Activated T-cell treated with anti-CD3 and anti-CD28 coated beads, Interleukin-2, amount 50 U/mL, for 1 hour (primary cell): ENCODE measurements at regions not wholly inside any gene's neighbourhood (a gene's known extent, or its start where the extent isn't known, plus 50 kb on each side); places are given as distances from the start of the nearest gene placed in this dataset.

Experiments used
- DNase-seq: peaks from one replicate; pipeline ENCODE4 v3.0.0-alpha.2; 2020

DNA sequence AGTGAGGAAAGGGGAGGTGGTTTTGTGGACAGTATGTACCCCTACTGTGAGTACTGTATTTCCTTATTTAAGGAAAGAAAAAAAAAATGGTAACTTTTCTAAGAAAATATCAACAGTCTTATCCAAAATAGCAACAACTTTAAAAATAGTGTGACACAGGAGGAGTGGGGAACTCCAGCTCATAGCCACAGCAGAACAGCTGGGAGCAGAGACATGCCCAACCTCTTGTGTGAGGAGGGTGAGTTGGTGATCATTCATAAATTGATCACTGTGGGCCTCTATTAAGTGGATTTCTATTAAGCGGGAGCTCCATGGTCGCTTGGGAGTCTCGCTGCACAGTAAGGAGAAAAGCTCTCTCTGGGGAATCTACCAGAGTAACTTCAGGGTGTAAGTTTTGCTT lies 158.8 kb upstream of the DUSP10 start:
- no peak for DNase-seq

DNA sequence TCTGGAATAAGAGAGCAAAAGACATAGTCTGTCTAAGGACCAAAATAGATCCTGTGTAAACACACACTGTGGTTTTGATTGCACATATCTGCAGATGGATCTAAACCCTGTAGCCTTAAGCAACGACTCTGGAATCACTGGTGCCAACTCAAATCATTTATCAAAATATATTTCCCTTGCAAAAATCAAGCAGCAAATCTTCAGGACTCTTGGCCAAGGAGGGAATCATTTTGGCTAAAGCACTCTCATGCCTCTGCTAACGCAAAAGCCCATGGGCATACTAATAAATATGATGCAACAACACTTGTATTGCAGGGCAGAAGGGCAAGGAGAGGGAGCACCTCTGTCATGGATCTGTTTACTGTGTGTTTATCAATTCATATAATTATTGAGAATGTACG lies 155.4 kb upstream of the DUSP10 start:
- DNase-seq: no peak

DNA sequence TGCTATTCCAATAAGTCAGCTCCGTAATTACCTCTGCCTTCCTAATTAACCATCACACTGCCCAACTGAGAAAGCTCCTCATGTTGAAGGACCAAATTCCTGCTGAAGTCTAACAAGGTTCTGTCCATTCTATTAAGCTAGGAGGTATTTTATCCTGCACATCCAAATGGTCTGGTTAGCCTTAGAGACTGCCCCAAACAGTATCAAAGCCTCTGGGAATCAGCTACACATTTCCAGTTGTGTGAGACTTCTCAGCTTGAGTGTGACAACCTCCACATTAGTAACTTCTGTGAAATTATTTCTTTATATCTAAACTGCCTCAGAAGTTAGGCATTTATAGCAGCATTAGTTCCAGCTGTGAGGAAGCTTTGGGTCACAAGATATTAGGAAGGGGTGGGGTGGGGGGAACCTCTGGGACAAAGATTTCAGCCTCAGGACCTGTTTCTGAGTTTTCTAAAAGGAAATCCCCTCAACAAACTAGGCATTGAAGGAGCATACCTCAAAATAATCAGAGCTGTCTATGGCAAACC lies 150.5 kb upstream of the DUSP10 start:
- DNase-seq: no peak

DNA sequence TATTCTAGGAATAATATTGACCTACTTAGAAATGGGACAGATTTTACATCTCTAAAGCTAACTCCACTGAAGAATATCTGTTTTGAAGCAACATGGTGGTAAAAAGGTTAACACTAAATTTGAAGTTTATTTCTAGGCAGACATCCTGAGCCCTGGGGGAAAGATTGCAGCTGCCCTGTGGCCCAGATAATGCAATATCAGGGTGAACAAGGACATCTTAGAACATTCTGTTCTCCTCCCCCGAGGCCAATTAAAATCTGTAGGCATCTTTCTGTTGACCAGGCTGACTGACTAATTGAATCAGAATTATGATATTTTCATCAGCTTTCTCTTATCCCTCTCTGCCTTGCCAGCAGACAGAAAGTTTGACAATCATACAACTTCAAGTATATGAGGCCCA lies 149.8 kb upstream of the DUSP10 start:
- DNase-seq: no peak

DNA sequence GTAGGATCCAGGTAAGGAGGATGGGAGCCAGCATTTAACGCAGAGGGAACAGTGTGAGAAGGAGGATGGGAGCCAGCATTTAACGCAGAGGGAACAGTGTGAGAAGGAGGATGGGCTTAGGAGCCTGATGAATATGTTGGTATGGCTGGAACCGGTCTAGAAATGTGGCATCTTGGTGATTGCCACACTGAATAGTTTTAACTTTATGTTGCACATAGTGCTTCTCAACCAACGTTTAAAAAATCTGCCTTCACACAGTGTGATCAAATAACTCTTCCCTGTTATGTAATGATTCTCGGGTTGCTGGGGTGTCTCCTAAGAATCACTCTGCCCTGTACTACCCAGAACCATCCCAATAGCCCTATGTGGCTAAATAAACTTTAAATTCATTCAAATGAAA lies 146.9 kb upstream of the DUSP10 start:
- no peak for DNase-seq

DNA sequence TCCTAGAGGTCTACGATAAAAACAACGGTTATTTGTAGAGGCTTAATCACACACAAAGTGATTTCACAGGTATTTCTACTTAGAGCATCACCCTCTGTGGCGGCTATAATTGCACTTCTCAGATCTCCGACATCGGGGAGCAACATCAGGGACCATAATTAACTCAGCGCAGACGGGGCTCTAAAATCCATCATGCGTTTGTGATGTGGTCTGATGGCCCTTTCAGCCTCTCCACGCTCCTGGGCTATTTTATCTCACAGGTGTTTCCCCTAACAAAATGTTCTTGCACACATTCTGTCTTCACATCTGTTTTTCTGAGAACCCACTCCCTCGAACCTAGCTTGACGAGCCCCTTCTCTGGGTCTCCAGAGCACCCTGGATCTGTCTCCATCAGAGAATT lies 146.3 kb upstream of the DUSP10 start:
- no peak for DNase-seq

DNA sequence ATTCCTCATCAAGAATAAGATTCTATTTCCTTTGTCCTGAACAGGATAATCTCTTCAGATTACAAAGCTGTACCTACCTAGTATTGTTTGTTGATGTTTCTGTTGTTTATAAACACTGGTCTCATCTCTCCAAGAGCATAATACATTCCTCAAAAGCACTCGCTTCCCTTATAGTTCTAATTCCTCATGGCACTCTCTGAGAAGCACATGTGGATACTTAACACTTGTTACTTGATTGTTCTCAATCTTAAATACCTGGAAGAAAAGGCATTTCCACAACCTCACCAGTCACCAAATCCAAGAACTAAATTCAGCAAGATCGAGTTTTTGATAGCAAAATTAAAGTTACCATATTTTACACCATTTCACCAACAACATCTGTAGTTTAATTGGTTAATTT lies 145.9 kb upstream of the DUSP10 start:
- DNase-seq: no peak

DNA sequence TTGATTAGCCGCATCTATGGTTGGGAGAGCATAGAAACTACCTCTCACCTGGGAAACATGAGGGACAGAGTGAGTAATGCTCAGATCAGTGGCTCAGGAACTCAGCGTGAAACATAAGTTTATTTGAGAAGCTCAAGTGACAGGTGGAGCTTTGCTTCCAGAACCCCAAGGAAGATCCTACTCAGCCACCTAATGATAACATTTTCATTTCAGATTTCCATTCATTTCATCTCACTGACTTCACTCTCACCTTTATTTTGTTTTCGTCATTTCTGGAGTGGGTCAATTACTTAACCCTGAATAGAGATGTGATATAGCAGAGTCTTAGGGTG lies 145.5 kb upstream of the DUSP10 start:
- no peak for DNase-seq

DNA sequence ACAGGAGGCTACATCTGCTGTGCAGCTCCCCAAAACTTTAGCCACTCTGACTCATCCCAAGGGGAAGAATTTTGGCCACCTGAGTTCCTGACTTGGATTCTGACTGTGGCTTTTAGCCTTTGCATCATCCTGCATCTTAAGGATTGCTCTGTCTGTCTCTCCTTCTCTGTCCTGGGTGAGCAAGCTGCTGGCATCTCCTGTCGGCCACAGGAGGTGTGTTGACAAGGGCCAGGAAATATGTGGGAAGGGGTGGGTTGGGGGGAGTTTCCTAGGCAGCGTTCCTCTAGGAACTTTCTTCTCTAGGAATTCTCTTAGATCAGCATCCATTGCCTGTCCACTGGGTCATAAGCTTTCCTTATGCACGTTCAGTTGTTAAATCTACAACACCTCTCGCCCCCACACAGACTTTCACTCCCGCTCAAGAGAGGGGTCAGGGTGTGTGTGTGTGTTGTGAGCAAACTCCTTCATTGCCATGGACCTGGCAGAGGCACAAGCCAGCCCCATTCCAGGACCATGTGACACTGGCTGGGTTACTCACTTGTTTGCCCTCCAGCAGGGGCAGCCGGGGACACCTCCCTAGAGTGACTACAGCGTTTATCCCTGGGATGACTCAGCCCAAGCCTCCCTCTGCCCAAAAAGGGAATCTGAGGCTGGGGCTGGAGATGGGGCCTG lies 145.0 kb upstream of the DUSP10 start:
- no peak for DNase-seq

DNA sequence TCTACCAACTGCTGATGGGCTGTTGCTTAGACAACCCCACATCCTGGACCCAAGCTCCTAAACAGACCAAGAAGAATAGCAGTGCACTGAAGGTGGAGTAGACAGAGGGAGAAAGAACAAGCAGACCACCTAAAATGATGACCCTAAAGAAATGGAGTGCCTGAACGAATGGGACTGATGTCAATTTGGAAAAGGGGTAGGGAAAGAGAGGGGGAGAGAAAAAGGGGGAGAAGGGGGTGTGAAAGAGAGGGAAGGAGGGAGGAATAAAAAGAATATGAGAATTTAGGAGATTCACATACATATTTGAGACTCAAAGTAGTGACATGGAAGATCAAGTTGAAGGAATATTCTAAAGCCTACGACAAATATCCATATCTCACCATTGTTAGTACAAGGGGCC lies 144.4 kb upstream of the DUSP10 start:
- DNase-seq: no peak

DNA sequence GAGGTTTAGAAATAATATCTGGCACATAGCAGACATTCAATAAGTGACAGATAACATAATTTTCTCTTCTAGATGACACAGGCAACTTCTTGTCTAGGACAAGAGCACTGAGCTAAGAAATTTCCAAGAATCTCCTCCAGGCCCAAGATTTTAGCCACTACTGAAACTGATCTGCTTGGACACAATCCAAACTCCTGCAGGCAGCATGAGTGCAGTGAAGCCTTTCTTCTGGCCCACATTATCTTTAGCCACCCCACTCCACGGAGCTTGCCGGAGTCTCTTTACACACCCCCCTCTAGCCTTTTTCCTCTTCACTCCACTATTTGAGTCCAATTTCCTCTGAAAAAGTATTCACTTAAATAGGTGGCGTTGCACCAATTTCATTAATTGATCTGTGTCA lies 142.9 kb upstream of the DUSP10 start:
- no peak for DNase-seq

DNA sequence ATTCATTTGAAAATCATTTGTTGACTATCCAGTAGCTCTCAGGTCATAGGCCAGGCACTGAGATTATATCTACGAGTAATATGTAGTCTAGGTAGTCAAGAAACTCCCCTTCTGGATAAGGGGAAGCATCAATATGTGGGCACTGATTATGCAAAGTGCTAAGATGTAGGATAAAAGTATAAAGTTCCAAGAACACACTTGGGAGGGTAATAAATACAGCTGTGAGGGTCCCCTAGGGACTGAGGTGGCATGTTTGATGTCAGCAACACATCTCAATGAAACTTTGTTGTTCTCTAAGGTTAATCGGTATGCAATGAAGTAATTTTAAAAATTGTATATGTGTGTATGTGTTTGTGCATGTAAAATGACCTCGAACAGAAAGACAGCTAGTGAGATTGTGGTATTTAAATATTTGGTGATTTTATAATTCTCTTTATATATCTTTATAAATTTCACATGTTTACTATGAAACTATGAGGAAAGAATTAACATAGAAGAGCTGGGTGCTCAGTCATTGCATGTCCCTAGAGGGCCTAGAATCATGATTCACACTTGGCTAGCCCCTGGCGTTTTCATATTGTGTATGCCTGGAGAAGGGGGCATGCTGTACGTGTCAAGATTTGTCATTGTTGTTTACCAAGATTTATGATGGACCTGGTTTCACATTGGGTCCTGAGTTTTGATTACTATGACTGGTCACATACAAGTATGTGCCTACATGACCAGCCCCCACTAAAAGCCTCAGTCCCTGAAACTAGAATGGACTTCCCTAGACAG lies 140.1 kb upstream of the DUSP10 start:
- no peak for DNase-seq

DNA sequence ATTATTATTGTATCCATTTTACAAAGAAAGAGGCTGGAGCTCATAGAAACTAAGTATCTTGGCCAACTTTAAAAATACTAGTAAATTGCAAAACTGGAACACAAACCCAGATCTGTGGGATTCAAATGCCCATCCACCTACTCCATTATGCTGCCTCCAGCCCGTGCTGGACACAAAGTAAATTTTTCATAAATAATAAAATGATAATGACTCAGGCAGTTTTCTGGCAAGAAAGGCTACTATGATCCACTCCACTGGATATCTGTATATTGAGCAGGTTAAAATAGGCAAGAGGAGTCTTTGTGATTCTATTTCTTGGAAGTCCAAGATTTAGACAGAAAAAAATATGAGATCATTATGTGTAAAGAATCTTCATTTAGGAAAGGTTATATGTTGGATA lies 138.3 kb upstream of the DUSP10 start:
- no peak for DNase-seq

DNA sequence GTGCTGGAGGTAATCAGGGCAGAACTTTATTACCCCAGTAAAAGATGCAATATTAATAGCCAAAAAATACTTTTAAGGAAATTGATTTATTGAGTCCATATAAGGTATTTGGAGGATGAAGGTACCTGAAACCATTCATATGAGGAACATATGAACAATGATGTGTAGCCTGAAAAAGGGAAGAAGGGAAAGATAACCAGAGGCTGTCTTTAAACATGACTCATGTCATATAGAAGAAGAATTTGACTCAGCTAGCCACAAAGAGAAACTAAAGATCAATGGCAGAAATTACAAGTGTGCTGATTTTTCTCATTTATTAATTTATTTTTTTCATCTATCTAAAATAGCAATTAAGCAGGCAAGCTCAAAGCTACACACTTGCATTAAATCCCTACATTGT lies 136.2 kb upstream of the DUSP10 start:
- no peak for DNase-seq

DNA sequence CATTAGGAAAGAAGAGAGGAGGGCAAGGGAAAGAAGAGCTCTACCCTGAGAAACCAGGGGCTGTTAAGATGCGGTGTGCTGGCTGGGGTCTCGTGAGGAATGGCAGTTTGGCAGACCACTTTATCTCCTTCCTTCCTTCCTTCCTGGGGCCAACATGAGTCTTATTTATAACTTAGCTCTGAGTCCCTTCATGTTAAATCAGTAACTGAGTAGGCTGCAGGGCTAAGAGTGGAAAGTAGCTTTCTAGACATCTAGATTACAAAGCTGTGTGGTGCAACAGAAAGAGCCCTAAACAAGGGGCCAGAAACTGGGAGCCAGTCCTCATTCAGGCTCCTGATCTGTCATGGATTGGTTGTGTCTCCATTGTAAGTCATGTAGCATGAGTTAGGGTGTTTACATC lies 135.4 kb upstream of the DUSP10 start:
- no peak for DNase-seq

DNA sequence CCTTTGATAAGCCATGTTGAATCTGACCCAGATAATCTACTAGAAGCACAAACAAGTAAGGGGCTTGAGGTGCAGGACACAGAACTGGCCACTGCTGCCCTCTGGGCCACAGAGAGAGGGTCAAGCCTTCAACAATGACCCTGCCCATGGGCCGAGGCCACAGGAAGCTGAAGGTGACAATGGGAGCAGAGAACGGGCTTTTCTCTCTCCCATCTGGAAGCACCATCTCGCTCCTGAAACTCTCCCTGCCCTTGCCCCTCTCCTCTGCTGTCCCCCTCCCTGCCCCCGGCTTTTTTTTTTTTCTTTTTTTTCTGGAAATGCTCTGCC lies 133.1 kb upstream of the DUSP10 start:
- DNase-seq: no peak

DNA sequence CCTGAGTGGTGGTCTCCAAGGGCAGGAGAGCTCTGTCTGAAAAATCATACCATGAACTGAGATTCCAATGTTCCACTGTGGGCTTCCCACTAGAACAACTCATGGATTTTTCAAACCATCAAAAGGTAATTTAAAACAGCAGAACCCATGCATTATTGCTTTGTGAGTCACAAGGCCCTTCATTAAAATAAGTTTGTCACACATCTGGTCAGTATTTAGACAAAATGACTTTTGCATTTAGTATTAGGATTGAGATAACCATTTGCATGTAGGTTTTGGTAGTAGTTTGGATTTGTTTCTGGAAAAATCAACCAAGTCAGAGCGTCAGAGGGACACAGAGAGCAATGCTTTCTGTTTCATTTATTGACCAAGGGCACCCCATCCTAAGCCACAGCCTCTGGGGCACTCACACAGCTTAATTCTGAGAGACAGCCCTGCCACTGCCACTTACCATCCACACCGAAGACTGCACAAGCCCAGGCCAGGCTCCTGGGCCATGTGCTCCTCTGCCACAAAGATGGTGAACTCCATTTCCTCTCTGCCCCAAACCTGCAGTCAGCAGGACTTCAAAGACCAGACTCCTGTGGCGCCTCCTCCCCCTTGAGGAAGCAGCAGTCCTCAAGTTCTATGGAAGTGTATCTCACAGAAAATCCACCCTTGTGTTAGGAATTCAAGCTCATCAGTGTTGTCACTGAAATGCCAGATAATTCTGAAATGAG lies 132.6 kb upstream of the DUSP10 start:
- DNase-seq: no peak

DNA sequence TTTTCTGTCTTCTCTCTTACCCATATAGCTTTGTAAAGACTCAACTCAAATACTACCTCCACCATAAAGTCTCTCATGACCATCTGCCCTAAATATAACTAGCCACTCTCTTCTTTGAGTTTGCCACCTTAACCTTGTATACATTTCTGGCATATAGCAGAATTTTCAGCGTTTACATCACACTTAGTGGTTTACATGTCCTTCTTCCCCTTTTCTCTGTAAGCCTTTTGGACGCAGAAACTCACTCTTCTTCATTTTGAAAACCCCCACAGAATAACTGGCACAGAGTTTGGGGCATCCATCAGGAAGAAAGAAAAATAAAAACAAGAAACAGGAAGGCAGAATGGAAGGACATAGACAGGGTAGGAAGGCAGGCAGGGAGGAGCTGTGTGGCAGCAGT lies 131.8 kb upstream of the DUSP10 start:
- DNase-seq: no peak

DNA sequence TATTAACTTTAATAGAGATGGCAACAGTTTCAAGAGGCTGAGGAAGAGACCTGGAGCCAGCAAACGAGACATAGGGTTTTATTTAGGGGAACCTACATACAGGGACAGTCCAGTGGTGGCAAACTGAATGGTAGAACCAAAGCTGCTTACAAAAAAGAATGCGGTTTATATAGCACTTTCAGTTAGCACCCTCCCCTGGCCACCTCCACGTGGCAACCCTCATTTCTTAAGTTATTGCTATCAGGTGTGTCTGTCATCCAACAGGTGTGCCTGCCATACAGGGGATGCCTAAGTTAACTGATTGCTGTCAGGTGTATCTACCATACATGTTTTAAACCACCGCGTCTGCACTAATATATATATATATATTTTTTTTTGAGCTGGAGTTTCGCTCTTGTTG lies 129.2 kb upstream of the DUSP10 start:
- DNase-seq: no peak

DNA sequence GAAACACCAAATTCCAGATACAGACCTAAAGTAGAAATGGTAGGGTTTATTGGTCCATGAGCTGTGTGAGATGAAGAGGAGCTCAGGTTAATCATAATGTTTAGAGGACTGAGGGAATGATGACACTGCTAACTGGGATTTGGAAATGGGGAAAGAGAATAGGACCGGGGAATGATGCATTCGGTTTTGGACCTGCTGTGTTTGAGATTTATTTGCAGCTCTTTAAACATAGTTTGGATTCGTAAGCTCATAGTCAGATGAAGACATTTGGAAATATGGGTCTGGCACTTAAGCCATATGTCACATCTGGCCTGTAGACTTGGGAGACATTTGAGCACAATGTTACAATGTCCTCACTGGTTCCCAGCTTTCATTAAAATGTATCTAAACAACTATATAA lies 127.9 kb upstream of the DUSP10 start:
- DNase-seq: no peak

DNA sequence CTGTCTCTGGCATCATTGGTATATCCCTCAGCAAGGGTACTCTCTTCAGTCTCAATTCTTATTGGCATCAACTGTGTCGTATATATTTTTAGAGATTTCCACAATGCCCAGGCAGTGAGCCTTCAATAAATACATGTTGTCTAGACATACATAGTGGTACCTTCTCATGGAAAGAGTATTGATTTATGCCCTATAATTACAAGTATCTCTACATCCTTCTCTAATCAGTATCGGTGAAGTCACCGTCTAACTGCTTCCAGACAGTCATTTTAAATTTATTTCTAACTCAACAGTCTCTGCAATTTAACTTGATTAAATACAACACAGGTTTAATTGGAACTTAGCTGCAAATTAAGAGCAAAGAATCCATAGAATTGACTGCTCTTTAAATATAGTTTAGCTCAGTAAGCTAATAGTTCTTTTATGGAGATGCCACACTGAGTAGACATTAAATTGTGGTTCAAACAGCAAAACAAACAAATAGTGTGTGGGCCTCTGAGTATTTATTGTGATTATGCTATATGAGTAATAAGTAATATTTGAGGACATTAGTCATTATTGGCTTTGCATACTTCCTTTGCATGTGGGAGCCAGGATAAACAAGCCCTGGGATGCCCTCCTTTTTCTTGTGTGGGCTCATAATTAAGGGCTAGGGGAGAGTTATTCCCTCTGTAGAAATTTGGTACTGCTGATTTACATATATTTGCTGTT lies 126.9 kb upstream of the DUSP10 start:
- DNase-seq: no peak

DNA sequence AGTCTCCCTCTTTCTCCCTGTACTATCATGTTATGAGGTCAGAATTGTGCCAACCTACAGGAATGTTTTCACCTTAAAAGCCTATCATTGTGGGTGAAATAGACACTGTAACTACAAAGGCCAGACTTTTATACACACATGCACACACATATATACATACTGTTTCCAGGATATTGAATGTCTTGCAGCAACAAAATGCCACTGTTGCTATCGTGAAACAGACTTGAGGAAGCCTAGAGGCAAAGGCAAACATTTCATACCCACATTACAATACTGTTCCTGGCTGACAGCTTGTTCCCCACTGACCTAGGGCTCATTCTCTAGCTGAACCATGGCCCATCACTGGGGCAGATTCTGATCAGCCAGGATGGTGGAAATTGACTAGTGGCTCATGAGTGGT lies 125.1 kb upstream of the DUSP10 start:
- DNase-seq: no peak

DNA sequence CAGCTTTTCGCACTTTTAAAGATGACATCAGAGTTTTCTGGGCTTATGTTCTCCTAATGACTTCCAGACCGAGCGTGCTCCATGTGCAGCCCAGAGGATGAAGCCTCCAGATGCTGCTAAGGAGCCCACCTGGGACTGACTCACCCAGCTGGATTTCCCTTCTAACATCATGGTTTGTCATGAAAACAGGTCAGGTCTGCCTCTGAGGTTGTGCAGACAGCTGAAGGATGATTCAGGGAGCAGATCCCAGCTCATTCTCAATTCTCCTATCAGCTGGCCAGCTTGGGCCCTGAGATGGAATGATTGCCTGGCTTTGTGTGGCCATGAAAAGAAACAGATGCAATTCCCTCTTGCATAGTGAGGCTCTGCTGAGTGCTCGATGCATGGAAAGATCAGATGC lies 123.9 kb upstream of the DUSP10 start:
- DNase-seq: no peak

DNA sequence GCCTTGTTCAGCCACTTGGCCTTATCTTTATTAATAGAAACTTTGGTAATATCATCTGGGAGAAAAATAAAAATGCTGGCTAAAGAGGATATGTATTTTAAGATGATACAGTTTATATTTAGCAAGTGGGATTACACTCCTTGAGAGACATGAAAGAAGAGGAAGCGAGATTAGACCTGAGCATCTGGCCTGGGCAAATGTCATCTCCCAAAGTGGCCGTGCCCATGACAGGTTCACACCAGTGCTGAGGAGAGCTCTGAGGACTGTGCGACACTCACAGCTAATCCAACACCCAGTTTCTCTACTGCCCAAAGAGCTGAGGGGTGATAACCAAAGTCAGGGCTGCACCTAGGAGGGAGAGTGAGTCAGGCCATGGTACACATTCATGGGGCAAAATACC lies 121.7 kb upstream of the DUSP10 start:
- DNase-seq: no peak
